Frontal cortex (tissue), 3 donors: ENCODE measurements at regions not wholly inside any gene's neighbourhood (a gene's known extent, or its start where the extent isn't known, plus 50 kb on each side); places are given as distances from the start of the nearest gene placed in this dataset.

Source experiments
- DNase-seq, 2 donors: peaks; one replicate each; pipeline ENCODE4 v3.0.0; 2012; ENCODE audit warnings: low spot score in 2 of 2
- FAIRE-seq: peaks from 2 replicates; lab custom pipeline; 2012; peaks lifted over from hg19 to GRCh38; lab: Jason Lieb, UNC
- donor health status: control.
- donor health status: control.
- donor health status: control.

DNA sequence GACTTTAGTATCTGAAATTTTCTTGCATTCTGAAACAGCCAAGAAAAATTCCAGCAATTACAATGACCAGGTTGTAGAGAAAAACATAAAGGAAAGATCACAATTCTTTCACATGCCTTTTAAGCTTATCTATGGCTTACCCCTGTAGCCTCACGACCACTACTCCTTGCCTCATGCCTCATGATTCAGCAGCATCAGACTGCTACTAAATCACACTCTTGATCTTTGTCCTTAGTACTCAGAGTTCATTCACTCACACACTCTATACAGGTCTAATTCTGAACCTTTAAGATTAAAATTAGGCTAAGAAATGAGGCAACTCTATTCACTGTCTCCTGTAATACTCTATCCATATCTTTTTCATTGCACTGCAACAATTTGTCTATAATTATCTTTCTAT, 415.1 kb downstream of the MLLT3 start:
- FAIRE-seq (no peak), DNase-seq (no peak)

DNA sequence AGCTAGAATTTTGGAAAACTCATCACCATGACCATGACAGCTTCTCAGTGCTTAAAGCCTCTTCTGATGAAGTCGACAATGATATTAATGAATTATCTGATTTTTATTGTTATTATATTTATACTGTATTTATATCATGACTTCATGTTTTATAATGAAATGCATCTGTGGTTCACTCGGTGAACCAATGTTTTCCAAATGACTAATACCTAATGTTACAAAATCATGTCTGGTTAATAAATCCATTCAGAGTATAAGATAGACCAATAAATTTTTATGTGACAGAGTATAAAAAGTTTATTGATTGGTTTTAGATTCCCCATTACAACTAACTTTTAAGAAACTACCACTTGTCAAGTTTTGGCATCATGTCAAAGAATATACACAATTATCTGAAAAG, 416.5 kb downstream of the MLLT3 start:
- no peak for DNase-seq
- FAIRE-seq = no peak

DNA sequence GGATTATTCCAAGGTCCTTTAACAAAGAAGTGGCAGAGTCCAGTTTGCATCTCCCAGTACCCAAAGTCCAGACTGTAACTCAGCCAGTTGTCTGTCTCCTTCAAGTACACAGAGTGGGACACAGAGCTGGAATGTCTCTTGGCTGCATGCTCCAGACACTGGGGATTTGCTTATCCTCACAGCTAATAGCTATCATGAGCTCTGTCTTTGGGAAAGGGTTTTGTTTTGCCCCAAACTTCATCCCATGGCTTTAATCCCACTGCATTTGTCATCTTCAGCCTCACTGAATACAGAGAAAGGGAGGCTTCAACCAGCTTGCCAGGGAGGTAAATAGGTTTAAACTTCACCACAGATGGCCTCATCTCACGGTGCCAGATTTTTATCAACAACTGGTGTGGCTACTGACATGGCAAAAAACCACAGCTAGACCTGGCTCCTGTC, 412.2 kb upstream of the SLC24A2 start:
- no peak for FAIRE-seq
- no peak for DNase-seq

DNA sequence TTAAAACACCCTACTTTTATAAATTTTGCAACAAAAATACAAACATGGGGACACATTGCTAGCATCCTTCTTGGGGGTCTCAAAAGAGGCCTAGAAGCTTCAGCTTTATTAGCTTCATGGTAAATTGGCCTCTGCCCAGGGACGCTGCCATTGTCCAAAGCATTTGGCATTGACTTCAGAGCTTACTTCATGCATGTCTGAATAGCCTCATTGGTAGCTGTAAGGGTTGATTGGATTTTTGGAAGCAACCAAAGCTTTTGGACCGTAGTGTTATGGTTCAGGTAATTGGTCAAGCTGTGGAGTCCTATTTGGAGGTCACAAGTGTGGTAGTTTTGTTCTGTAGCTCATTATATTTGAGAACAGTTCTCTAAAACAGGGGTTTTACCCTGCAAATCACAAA, 411.7 kb upstream of the SLC24A2 start:
- FAIRE-seq = no peak

DNA sequence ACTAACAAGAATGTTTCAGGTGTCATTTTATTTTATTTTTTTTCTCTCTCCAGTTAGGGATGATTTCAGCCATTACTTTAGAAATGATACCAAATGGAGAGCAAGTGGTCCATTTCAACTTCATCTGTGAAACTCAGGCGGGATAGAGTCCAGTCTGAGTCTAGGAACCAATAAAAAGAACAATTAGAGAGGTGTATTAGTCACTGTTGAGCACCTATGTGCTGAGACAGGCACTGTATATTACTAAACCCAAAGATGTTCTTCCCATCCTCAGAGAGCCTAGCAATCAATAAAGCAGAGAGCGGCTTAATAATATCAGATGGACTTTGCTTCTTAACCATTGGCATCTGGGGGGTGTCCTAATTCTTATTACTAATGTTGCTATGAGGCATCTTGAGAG, 410.3 kb upstream of the SLC24A2 start:
- no peak for DNase-seq
- FAIRE-seq = no peak

More for the DNA sequence above, 411.7 kb upstream of the SLC24A2 start:
- no peak for DNase-seq

DNA sequence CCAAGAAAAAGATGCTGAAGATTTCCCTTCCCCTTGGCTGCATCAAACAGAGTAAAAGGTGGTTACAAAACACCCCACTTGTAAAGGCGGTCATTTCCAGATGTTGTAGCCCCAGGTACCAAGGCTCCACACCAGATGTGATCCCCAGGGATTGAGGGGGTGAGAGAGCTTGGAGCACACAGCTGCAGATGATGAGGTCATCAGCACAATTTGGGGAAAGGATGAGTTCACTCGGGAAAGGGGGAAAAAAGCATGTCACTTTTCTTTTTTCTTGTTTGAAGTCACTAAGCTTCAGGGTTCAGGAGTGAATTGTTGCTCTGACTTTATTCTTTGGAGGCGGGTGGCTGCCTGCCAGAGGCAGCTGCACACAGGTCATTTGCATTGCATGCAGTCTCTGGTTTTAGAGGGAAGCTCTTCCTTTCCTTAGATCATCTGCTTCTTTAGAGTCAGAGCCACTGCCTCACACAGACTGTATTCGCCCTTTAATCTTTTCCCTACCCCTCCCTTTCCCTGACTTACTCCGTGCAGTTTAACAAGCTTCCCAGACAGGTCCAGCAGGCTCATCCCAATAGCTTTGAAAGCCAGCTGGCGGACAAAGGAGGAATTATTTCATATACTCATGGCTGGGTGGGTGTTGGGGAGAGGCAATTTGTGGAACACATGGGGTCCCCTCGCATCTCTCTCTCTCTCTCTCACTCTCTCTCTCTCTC, 409.3 kb upstream of the SLC24A2 start:
- FAIRE-seq (no peak), DNase-seq (no peak)

DNA sequence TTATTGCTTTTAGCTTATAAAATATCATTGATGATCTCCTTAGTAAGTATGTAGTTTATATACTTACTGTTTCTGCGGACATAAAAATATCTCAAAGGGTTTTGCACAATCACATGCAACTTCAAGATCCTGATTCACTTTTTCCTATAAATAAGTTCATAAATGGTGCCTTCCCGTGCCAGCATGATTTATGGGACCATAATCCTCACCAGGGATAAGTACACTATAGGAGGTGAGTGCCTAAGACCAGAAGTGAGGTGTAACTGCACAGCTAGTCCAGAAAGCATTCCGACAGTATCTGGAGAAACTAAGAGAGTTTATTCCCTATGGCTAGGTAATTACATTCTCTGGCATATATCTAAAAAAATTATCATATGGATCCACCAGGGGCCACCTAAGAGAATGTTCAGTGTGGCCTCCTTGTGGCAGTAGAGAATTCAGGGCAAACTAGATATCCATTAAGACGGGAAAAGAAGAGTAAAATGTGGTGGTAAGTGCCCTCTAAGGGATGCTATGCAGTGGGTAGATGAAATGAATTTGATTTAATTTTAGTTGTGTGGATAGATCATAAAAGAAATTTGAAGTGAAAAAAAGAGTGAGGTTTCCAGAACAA, 402.5 kb upstream of the SLC24A2 start:
- FAIRE-seq (no peak), DNase-seq (no peak)

DNA sequence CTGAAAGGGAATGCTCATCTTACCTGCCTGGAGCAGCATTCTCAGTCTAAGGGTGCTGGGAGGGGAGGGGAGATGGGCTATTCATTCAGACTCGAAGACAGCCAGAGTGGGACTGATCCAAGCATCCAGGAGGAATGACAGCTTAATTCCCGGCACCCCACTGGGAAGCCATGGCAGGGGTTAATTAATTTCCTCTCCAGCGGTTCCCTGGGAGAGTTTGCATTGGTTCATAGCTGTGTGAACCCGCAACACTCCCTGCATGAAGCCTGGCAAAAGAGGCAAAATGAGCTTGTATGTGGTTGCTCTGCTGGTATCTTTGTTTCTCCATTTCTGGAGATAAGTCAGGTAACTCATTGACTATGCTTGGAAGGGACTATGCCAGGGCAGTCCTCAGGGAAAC, 401.0 kb upstream of the SLC24A2 start:
- DNase-seq (no peak), FAIRE-seq (no peak)

DNA sequence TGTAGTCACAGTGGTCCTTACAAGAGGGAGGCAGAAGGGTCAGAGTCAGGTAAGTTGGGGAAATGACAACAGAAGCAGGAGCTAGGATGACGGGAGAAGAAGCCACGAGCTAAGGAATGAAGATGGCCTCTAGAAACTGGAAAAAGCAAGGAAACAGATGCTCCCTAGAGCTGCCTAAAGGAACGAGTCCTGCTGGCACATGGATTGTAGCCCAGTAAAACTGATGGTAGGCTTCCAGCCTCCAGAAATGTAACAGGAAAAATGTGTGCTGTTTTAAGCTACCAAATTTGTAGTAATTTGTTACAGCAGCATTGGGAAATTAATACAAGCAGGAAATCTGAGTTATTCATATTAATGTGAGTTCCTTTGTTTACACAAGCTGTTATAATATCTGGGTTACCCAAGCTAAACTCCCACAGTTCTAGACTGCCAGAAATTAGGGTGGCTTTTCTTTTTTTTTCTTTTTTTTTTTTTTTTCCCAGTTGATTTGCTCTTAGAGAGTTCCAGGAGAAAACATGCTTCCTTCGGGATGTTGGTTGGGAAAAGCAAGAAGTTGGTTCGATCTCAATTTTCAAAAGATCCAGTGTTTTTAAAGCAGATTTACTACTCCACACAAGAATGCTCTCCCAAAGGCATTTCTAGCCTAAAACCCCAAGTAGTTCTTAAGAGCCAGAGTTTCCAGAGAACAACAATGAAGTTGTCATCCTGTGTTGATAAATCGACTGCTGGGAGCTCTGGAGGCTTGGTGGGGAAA, 400.0 kb upstream of the SLC24A2 start:
- FAIRE-seq (no peak), DNase-seq (no peak)

DNA sequence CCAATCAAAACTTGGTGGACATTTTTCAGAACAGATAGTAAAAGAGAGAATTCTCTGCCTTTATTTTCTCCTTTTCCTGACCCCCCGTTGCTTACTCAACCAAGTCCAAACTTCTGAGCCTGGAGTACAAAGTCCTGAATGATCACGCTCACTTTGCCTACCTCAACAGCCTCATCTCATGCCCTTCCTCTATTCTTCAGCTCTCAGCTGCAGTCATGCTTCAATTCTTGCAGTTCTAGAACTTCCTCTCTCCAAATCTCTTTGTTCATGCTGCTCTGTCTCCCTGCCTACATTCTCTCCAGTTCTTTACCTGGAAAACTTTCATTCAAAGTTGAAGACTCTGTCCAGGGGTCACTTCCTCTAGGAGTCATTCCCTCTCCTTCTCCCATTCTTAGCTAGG, 398.5 kb upstream of the SLC24A2 start:
- DNase-seq (no peak), FAIRE-seq (no peak)

DNA sequence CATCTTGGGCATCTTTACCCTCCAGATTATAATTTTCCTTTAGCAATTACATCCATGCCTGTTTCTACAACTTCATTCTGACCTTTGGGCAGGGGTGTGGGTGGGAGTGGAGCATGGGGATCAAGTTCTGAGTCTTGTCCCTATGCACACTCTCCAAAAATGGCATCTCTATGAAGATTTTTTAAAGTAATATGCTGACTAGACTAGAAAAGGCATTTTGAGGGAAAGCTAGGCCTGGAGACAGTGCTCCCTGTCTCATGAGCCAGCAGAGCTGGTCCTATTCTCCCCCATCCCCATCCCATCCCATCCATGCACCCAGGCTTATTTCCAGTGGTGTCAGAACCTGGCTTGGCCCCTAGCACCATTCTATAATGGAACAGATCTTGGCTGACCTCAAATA, 398.0 kb upstream of the SLC24A2 start:
- FAIRE-seq (no peak), DNase-seq (no peak)

DNA sequence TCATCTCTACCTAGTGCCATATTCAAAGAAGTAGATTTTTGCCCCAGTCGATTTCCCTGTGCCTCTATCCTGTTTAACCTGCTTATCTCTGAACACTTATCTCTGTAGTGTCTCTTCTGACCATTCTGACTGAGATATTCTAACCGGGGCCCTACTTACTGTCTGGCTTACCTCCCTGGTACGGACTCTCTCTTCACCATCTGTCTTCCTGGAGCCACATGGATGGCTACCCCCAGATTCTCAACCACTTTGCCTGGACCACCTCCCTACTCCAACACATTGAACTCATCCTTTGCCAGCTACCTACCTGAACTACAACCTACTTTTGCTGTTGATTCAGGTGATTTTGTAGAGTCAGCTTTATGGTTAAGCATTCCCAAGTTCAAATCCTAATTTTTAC, 397.4 kb upstream of the SLC24A2 start:
- FAIRE-seq = no peak
- no peak for DNase-seq

DNA sequence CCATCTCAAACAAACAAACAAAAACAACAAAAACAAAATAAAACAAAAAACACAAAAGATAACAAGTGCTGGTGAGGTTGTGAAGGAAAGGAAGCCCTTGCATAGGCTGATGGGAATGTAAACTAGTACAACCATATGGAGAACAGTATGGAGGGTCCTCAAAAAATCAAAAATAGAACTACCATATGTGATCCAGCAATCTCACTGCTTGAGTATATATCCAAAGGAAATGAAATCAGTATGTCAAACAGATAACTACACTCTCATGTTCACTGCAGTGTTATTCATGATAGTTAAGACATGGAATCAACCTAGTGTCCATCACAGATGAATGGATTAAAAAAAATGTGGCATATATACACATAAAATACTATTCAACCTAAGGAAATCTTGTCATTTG, 395.7 kb upstream of the SLC24A2 start:
- DNase-seq (no peak), FAIRE-seq (no peak)

DNA sequence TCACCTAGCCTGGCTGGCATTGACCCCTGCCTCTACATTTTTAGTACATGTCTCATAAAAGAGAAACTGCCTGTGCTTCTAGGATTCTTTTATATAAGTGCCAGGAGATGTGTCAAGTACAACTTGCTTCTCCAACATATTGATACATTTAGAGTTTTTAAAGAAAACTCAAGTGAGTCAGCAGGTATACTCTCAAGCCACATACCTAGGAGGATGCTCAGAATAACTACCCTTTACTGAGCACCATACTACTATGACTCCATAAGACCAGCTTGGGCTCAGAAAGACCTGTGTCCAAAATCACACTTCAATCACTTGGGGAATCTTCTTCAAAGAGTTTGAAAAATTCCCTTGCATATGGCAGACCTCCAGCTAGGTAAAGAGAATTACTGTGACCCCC, 389.8 kb upstream of the SLC24A2 start:
- FAIRE-seq (no peak), DNase-seq (no peak)

DNA sequence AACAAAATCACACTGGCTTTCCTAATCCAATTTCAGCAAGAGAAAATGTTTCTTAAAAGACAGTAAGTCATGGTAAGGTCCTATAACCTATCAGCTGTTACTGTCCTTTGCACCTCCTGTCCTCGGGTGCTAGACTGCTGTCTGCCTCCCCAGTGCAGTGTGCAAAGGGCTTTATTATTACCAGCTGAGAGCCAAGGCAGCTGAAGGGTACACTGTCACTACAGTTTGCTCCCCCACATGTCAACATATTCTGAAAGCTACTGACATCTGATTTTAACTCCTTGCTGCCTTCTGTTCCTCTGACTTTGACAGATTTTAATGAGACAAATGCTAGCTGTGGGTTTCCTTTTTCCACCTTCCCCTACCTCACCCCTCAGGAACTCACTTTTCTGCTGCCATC, 389.4 kb upstream of the SLC24A2 start:
- no peak for DNase-seq
- FAIRE-seq = no peak

DNA sequence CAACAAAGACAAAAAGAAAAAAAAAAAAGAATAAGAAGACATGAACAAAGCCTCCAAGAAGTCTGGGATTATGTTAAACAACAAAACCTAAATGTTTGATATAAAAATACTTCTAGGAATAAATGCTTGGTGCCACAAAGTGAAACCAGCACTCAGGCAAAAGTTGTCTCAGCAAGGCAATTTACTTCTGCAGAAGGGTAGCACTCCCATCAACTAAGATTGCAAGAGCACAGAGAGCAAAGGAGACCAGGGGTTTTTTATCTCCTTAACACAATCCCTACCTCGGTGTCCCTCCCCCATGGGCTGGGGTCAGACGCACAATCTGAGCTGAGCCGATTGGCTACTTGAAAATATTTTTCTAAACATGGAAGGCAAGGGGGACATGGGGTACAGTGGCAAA, 381.3 kb upstream of the SLC24A2 start:
- no peak for DNase-seq
- no peak for FAIRE-seq

DNA sequence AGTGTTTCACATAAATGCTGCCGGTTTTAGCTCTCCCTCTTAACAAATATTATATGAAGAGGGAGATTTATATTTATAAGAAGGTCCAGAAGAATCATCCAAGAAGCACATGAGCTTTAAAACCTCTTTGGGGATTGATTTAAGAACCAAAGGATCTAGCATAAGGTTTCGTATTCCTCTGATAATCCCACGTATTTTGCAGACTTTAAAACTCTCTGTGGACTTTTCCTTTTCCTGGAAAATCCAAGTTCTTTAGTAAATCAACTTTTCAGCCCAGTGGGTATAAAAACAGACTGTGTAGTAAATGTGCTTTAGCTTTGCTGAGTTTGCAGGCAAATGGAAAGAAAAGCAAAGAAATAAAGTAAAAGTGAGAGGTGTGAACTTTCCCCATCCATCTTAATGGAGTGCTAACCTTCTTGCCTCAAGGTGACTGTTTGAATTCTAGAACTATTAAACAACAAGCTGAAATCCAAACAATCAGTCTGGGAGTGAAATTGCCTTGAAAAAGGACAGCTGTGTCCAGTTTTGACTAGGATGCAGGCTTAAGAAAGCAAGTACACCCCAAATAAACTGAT, 363.4 kb upstream of the SLC24A2 start:
- FAIRE-seq (no peak), DNase-seq (no peak)

DNA sequence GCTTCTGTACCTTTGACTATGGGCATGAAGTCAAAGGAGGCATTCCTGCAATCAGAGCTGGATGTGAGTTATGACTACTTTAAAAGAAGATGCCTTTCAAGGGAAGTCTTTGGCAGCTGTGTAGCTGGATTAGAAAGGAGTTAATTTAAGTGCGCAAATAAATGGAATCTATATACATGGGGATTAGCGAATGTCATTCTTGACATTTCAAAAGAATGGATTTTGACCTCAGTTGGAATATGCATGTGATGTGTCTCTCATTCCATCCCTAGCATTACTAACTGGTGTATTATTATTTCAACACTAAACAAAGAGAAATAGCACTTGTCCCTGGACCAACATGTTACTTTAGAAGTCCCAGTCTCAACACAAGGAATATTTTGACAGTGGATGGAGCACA, 359.6 kb upstream of the SLC24A2 start:
- DNase-seq (no peak), FAIRE-seq (no peak)

DNA sequence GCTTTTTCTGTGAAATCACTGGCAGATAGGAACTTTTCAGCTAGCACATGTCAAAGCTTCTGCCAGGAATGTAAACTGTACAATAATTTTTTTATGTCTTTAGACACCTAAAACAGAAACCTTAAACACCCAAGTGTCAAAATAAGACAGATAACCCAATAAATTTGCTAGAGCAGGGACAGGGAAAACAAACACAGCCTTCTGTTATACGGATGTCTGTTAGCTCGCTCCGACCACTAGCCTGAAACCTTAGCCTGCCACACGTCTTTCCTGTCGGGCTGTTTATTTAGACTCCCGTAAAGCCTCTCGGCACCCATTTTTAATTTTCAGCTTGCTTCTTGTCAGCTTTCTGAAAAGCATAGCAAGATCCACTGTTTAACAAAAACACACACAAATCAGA, 355.4 kb upstream of the SLC24A2 start:
- no peak for FAIRE-seq
- DNase-seq = no peak

DNA sequence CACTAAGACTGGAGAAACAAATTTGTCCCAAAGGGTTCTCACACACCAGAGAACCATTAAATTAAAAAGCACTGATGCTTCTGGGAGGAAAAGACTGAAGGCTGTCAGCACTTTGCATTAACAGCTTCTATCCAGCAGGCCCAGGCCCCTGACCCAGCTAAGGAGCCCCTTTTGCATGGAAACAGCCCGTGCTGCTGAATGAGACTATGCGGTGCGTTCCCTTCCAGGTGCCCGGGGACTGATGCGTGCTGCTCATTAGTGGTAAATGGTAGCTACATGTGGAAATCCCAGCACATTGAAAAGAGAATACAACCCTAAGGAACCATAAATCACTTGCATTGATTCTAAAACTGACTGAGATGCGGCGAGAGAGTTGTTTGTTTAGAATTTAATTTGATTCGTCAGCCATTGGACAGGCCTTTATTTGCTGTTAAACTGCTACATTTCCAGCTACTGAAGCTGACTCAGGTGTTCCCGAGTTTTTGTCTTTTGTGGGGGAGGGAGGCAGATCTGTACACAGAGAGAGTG, 351.0 kb upstream of the SLC24A2 start:
- FAIRE-seq (no peak), DNase-seq (no peak)

DNA sequence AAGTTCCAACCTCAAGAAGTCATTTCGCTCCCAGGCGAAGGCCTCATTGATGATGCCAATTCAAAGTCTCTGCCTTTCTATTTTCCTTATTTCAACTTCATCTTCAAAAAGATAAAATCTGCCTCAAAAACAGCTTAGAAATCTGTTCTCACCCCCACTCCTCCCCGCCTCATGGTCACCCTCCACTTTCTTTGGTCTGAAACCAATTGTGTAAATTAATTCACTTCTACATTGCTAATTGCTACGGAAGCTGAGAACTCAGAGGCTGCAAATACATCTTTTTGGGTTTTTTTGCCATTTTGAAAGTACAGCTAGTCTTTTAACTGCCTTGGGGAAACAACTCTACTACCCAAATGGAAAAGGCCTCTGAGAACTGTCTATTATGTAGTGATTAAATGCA, 350.0 kb upstream of the SLC24A2 start:
- no peak for DNase-seq
- FAIRE-seq = no peak
